ENCODE measurements at regions not wholly inside any gene's neighbourhood (a gene's known extent, or its start where the extent isn't known, plus 50 kb on each side); places are given as distances from the start of the nearest gene placed in this dataset.

DNA sequence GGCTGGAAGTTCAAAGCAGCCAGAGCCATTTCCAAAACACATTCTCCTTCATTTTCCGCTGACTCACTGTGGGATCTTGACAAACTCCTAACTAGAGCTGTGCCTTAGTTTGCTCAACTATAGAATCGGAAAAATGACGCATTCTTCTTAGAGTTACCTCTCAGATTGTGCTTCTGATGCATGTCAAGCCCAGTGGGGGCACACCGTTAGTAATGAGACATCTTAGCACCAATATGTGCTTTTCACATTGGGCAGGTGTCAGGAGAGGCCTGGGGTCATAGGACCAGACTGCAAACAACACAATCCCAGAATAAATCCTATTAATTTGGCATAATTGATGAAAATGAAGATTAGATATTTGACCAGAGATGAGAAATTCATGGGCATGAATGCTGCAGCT, 71.3 kb upstream of the UBE3A start:
- TF ChIP-seq, protein P1, sequence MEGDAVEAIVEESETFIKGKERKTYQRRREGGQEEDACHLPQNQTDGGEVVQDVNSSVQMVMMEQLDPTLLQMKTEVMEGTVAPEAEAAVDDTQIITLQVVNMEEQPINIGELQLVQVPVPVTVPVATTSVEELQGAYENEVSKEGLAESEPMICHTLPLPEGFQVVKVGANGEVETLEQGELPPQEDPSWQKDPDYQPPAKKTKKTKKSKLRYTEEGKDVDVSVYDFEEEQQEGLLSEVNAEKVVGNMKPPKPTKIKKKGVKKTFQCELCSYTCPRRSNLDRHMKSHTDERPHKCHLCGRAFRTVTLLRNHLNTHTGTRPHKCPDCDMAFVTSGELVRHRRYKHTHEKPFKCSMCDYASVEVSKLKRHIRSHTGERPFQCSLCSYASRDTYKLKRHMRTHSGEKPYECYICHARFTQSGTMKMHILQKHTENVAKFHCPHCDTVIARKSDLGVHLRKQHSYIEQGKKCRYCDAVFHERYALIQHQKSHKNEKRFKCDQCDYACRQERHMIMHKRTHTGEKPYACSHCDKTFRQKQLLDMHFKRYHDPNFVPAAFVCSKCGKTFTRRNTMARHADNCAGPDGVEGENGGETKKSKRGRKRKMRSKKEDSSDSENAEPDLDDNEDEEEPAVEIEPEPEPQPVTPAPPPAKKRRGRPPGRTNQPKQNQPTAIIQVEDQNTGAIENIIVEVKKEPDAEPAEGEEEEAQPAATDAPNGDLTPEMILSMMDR (IDR thresholded peaks at IDR 0.05; ENCODE audit: insufficient read depth, low read length, poor library complexity, severe bottlenecking) = no peak
- TF ChIP-seq EZH2phosphoT487 (conservative IDR thresholded peaks at IDR 0.05; ENCODE audit: low read length) = no peak

Measured in SU-DHL-6 (cell line).